HCT116 (cell line): ENCODE measurements at regions not wholly inside any gene's neighbourhood (a gene's known extent, or its start where the extent isn't known, plus 50 kb on each side); places are given as distances from the start of the nearest gene placed in this dataset.

ENCODE experiments used
- EZH2 ChIP-seq: fragments of 200-600 bp; sonication (generic); IDR thresholded peaks from 2 replicates; pipeline ENCODE4 v1.6.1; 2017; ENCODE audit warnings: antibody characterized with exemption, mixed run types
- POLR2A ChIP-seq: IDR thresholded peaks from 2 replicates; pipeline ENCODE4 v1.7.0; 2011; ENCODE audit warnings: borderline replicate concordance; ENCODE audit not compliant: insufficient read depth, insufficient read length; ENCODE audit errors: extremely low read depth

GRCh38 chr12:34205401-34205800, 183.1 kb downstream of the ALG10 start:
- TF ChIP-seq POLR2A = no peak
- TF ChIP-seq EZH2 = no peak
